Heart left ventricle (tissue), 16 donors: ENCODE measurements at regions not wholly inside any gene's neighbourhood (a gene's known extent, or its start where the extent isn't known, plus 50 kb on each side); places are given as distances from the start of the nearest gene placed in this dataset.

Experiments
- ATAC-seq, 4 donors: fragments of 200-7000 bp; cut with Tn5 transposase; one replicate each; pipeline ENCODE4 v1.9.1; 2020 to 2022; ENCODE audit warnings: moderate library complexity in 4 of 4, mild to moderate bottlenecking in 3 of 4, moderate number of reproducible peaks in 1 of 4
- DNase-seq, 5 donors: peaks; one replicate each; pipeline ENCODE4 v3.0.0-alpha.2; 2020
- H3K27ac ChIP-seq, 12 donors: fragments of 200-600 bp; sonication (generic) in 4 of 12; one replicate each; pipeline versions ENCODE4 v1.5.0 to v1.8.0; 2016 to 2022; ENCODE audit warnings: mild to moderate bottlenecking in 2 of 12
- H3K27me3 ChIP-seq, 9 donors: fragments of 200-600 bp; sonication (generic) in 2 of 9; one replicate each; pipeline versions ENCODE4 v1.5.1 to v1.8.0; 2016 to 2022; ENCODE audit warnings: mild to moderate bottlenecking in 3 of 9
- H3K36me3 ChIP-seq, 9 donors: fragments of 200-600 bp; sonication (generic) in 2 of 9; one replicate each; pipeline versions ENCODE4 v1.5.0 to v1.8.0; 2018 to 2022; ENCODE audit warnings: mild to moderate bottlenecking in 2 of 9
- H3K4me1 ChIP-seq, 12 donors: fragments of 200-600 bp; sonication (generic) in 4 of 12; one replicate each; pipeline versions ENCODE4 v1.5.0 to v1.8.0; 2016 to 2022; ENCODE audit warnings: mild to moderate bottlenecking in 3 of 12
- H3K4me3 ChIP-seq, 12 donors: fragments of 200-600 bp; sonication (generic) in 4 of 12; one replicate each; pipeline versions ENCODE4 v1.5.0 to v1.8.0; 2017 to 2022; ENCODE audit warnings: mild to moderate bottlenecking in 9 of 12, moderate library complexity in 4 of 12
- H3K9me3 ChIP-seq, 12 donors: fragments of 200-600 bp; sonication (generic) in 4 of 12; one replicate each; pipeline versions ENCODE4 v1.5.0 to v1.8.0; 2016 to 2022; ENCODE audit warnings: mild to moderate bottlenecking in 1 of 12
- CTCF ChIP-seq, 12 donors: fragments of 200-600 bp; sonication (generic) in 4 of 12; IDR thresholded peaks; one replicate each; pipeline versions ENCODE4 v1.5.0 to v1.8.0; 2018 to 2022; ENCODE audit warnings: antibody characterized with exemption in 12 of 12, mild to moderate bottlenecking in 5 of 12
- POLR2A ChIP-seq, 2 donors: fragments of 450-650 bp; IDR thresholded peaks; one replicate each; pipeline ENCODE4 v1.6.1; 2017; ENCODE audit warnings: antibody characterized with exemption in 2 of 2, mild to moderate bottlenecking in 2 of 2, moderate library complexity in 2 of 2
- WGBS, 4 donors: extraction: QIAGEN DNeasy Blood & Tissue Kit in 2 of 4; methylation state at CpG; one replicate each; pipeline versions ENCODE4 v1.1.5 to v1.1.7; 2013 to 2018; 5-methylcytosine and 5-hydroxymethylcytosine counted together
- intact Hi-C, 10 donors: fragments of 100-400 bp; cut with DNase I; formaldehyde crosslinking; loops; one replicate each; pipeline versions ENCODE4 v1.11.1 to v1.14.2; 2022
- donor health status: ischemic (EF 13 %, LVEDD 7.1; RV severe dilation, severe dysfunction).
- donor health status: healthy with polysubstance abuse.
- donor health status: DM: no; HTN: yes; CAD: no.
- donor health status: DM: no; HTN: no; CAD: no.
- donor health status: ischemic (EF 25% LVEDD 6.9; RV normal size, moderate dysfunction).
- donor health status: ischemic (EF 25% LVEDD 5.7; RV mildly dilated, moderate dysfunction).
- donor health status: healthy.
- donor health status: DM: yes; HTN: yes; CAD: no.
- donor health status: ischemic (EF 35%, LVEDD 5.7; RV mildly dilated, moderate dysfunction).
- donor health status: nonischemic (EF 11% LVEDD 7.7; RV severe dilation, severe dysfunction).
- donor health status: DM: yes; HTN: yes; CAD: no.
- donor health status: PGD.
- donor health status: ischemic (EF 29% LVEDD 5.4; RV normal size, mild dysfunction).
- donor health status: nonischemic (EF 23%, LVEDD 6.1; RV moderate dilation, normal function).

GRCh38 chr9:16057541-16057940 is 504.7 kb downstream of the CCDC171 start:
- H3K4me1 ChIP-seq, result no peaks in the 10 kb centered on the region
- no peaks in the 10 kb centered on the region for H3K36me3 ChIP-seq
- no peaks in the 10 kb centered on the region for H3K9me3 ChIP-seq
- 84 to 88% (median 87%) methylated on average over 4 of the region's 4 CpGs for WGBS, 4 donors
- no peaks in the 10 kb centered on the region for H3K27me3 ChIP-seq
- intact Hi-C loops, result loop anchor here in 1 of 10 donors (10.0 kb wide), 1 partner anchor 67 kb away; no protein-coding TSS in a partner anchor
- DNase-seq (no peak), ATAC-seq (no peak)
- TF ChIP-seq POLR2A (IDR thresholded peaks at IDR 0.05) (no peak), CTCF (IDR thresholded peaks at IDR 0.05) (no peak)
- no peak overlapping the region for H3K27ac ChIP-seq
- H3K4me3 ChIP-seq, result no peak overlapping the region

- Histone ChIP-seq H3K27ac (no peak overlapping the region), H3K27me3 (no peaks in the 10 kb centered on the region), H3K4me1 (no peaks in the 10 kb centered on the region), H3K36me3 (no peaks in the 10 kb centered on the region), H3K9me3 (no peaks in the 10 kb centered on the region), H3K4me3 (no peak overlapping the region)
- DNase-seq, result no peak
- no peak for ATAC-seq
- intact Hi-C loops, result loop anchor here in 1 of 10 donors (10.0 kb wide), 1 partner anchor 67 kb away; no protein-coding TSS in a partner anchor
- WGBS, 4 donors, result 56 to 64% (median 61%) methylated on average over 7 of the region's 7 CpGs
- TF ChIP-seq POLR2A (IDR thresholded peaks at IDR 0.05), result no peak
- TF ChIP-seq CTCF (IDR thresholded peaks at IDR 0.05), result no peak
Measured at GRCh38 chr9:16058131-16058549, 505.3 kb downstream of the CCDC171 start.

GRCh38 chr9:16060436-16061129 is 507.7 kb downstream of the CCDC171 start:
- DNase-seq (no peak), ATAC-seq (no peak)
- H3K4me1 ChIP-seq, result no peaks in the 10 kb centered on the region
- H3K36me3 ChIP-seq, result no peaks in the 10 kb centered on the region
- TF ChIP-seq CTCF (IDR thresholded peaks at IDR 0.05) (no peak), POLR2A (IDR thresholded peaks at IDR 0.05) (no peak)
- intact Hi-C loops, result no loop called here
- H3K27me3 ChIP-seq, result no peaks in the 10 kb centered on the region
- 73 to 80% (median 74%) methylated on average over 3 of the region's 3 CpGs for WGBS, 4 donors
- H3K4me3 ChIP-seq, result no peak overlapping the region
- H3K27ac ChIP-seq, result no peak overlapping the region
- no peaks in the 10 kb centered on the region for H3K9me3 ChIP-seq

DNA sequence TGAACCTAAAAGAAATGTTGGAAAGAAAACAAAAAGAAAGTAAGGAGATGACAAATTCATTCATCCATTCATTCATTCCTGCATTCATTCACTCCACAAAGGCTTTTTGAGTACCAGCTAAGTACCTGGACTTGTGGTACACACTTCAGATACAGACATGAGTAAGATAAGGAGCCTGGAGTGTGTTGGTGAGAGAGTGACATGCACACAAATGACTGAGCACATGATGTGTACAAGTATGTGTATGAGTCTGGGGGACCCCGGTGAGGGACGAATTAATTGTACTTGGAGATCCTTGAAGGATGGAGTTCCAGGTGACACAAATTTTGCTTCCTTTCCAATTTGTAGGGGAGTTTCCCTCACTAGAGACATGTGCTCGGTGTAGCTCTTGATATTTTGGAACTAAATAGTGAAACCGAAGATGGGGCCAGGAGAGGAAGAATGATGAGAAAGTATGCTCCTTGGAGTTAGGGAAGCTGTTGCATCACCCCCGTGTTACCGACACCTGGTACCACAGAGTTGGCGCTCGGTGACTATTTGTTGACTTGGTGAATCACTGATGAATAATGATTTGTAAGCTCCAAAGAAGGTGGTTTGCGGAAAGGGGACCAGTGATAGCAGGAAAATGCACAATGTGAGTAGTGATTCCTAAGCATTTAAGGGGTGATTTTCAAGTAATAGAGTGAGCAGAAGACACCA is 509.8 kb downstream of the CCDC171 start:
- intact Hi-C loops, result no loop called here
- ATAC-seq (no peak), DNase-seq (no peak)
- Histone ChIP-seq H3K27ac (no peak overlapping the region), H3K4me1 (no peaks in the 10 kb centered on the region), H3K36me3 (no peaks in the 10 kb centered on the region), H3K9me3 (no peaks in the 10 kb centered on the region), H3K4me3 (no peak overlapping the region), H3K27me3 (no peaks in the 10 kb centered on the region)
- TF ChIP-seq POLR2A (IDR thresholded peaks at IDR 0.05), result no peak
- TF ChIP-seq CTCF (IDR thresholded peaks at IDR 0.05), result no peak
- WGBS, 4 donors, result 88 to 91% (median 89%) methylated on average over 9 of the region's 9 CpGs
